HG03520 (cell line): ENCODE measurements at regions not wholly inside any gene's neighbourhood (a gene's known extent, or its start where the extent isn't known, plus 50 kb on each side); places are given as distances from the start of the nearest gene placed in this dataset.
A peak's percentile ranks its signal among the peaks of the same experiment; 100 is the strongest.
"Not testable (repeated sequence)": the region's sequence is repeated elsewhere in the genome, so short reads cannot be mapped to it uniquely, and the experiment has no call there.

Experiments
- ATAC-seq: cut with Tn5 transposase; IDR thresholded peaks from one replicate; pipeline ENCODE4 v1.9.1; 2021; ENCODE audit warnings: mild to moderate bottlenecking, moderate library complexity; ENCODE audit not compliant: unreplicated experiment

DNA sequence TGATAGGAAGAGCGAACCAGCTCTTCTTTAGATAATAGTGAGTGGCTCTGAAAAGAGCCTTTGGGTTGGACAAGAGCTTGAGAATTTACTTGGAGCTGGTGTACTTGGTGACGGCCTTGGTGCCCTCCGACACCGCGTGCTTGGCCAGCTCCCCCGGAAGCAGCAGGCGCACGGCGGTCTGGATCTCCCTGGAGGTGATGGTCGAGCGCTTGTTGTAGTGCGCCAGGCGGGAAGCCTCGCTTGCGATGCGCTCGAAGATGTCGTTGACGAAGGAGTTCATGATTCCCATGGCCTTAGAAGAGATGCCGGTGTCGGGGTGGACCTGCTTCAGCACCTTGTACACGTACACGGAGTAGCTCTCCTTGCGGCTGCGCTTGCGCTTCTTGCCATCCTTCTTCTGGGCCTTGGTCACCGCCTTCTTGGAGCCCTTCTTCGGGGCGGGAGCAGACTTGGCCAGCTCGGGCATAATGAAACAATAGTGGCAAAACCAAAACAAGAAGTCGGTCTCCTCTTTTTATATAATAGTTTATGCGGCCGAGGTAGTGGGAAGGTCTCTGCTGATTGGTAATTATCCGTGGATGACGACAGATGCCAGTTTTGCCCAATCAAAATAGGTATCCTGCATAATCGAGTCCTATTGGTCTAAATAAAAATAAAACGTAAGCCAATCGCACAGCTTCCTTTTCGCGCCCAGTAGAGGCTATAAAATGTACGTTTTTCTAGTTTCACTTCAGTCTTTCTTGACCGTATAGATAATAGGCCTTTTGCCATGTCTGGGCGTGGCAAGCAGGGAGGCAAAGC, 104.6 kb downstream of the OR2B2 start:
- peak; percentile 57 for ATAC-seq

DNA sequence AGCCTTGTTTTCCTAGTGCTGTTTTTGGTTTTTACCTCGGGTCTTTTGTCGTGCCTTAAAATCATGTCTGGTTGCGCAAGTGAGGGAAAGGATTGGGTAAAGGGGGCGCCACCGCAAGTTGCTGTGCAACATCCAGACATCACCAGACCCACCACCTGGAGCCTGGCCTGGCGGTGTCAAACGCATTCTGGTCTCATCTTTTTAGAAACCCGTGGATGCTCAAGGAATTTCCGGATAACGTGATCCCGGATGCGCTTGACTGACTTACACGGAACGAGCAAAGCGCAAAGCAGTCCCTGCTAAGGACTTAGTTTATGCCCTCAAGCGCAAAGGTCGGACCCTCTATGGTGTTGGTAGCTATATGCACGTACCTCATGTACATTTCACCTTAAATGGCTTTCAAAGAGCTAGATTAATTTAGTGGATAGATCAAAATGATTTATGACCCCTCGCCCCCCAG, 105.2 kb downstream of the OR2B2 start:
- no peak for ATAC-seq

DNA sequence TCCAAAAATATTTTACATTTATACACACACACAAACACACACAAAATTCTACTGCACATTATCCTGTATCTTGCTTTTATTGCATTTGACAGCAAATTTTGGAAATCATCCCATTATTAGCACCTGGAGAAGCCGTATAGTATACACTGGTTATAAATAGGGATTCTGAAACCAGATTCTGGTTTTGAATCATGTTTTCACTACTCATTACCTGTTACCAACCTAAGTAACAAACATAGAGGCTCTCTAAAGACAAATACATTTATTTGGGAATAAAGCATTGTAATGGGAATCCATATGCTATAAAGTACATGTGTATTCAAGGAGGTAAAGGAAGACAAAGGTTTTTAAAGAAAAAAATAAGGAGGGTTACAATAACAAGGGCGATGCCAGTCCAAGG, 106.8 kb downstream of the OR2B2 start:
- ATAC-seq, result no peak

DNA sequence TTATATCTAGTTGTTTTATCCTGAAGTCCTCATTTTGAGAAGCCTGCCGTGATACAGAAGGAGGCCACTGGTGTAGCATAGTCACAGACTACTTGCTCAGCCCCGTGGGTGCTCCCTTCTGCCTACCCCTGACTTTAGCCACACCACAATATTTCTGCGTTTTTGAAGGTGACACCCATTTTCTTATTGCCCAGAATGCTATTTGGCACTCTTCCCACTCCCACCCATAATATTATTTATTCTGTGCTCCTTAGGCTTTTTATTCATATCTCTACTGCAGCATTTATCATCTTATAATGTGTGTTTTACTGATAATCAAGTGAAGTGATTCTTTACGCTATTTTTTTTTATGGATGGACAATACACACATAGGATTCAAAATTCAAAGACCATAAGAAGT, 107.3 kb downstream of the OR2B2 start:
- no peak for ATAC-seq

DNA sequence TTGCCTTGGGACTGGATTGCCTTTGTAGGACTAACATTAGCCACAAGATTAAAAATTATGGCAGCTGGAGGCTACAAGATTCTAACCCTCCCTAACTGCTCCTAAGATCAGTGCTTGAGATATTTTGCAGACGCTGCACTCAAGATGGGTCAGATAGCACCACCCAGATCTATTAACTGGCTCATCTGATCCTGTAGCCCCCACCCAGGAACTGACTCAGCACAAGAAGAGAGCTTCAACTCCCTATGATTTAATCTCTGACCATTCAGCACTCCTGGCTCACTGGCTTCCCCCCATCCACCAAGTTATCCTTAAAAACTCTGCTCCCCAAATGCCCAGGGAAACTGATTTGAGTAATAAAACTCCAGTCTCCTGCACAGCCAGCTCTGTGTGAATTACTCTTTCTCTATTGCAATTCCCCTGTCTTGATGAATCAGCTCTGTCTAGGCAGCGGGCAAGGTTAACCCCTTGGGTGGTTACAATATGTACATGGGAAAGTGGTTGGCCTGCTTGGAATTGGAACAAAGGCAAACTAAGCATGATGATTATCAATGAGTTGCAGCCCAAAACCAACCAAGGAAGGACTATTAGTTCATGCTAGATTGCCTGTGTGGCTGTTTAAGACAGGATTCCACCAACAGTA, 111.3 kb downstream of the OR2B2 start:
- ATAC-seq, result no peak

DNA sequence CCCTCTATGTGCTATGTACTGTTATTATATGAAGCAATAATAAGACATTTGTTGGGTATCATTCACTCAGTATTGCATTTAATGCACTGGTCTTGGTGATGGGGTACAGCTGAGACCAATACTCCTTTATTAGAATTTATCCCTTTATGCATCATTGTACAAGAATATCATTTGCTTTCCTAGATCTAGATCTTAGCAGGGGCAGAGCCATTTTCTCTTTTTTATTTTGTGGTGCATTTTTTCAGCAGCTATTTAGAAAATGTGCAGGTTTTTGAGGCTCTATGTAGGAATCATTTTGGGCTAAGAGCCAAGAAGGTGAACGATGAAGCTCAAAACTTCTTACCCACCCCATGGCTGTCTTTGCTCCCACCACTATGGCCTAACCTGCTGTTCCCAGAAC, 114.2 kb downstream of the OR2B2 start:
- ATAC-seq, result no peak

DNA sequence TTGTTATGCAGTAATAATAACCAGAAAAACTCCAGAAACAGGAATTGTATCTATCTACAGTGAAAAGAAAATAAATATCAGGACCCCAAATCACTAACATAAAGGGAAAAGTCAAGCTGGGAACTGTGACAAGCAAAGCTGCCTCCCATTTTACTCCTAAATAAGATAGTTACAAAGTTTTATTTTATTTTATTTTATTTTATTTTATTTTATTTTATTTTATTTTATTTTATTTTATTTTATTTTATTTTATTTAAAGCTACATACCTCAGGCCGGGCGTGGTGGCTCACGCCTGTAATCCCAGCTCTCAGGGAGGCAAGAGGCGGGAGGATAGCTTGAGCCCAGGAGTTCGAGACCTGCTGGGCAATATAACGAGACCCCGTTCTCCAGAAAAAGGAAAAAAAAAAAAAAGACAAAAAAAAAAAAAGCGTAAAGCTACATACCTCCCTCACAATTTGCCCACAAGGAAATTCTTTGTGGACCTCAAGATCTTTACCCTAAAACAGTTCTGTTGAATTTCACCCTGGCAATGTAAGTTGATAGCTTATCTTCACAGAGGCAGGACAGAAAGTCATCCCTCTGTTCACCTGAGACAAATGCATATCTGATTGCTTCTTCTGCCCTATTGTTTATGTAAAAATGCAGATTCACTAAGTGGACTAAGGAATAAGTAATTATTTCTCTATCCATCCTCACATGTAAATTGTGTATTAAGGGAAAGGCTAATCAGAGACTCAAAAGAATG, 115.3 kb downstream of the OR2B2 start:
- ATAC-seq, result not testable (repeated sequence)

DNA sequence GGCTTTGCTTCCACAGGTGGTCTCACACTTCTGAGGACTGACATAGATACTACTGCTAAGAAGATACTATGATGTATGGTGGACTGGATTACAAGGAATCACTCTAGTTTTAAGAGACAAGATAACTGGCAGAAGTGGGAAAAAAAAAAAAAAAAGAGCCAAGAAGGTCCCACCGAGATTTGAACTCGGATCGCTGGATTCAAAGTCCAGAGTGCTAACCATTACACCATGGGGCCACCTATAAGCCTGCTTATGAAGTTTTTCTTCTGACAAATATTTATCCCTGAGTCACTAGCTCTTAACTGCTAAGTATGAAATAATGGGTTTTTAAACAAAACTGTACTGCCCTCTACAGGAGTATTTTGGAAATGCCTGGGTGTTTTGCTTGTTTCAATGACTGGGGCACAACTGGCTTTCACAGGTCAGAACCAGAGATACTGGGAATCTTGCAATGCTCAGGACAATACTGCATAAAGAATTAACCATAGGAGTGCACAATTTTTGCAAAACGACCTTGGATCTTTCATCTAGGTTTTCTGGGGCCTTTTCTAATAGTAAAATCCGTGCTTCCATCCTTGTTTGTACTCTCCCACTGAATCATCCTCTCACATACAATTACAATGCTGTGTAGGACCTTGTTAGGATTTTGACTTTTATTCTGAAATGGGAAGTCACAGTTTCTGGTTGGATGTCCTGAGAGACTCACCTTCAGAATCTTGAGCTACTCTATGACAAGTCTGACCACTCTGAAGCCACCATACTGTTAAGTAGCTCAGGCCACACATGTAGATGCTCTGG, 116.3 kb downstream of the OR2B2 start:
- peak; percentile 36 for ATAC-seq

DNA sequence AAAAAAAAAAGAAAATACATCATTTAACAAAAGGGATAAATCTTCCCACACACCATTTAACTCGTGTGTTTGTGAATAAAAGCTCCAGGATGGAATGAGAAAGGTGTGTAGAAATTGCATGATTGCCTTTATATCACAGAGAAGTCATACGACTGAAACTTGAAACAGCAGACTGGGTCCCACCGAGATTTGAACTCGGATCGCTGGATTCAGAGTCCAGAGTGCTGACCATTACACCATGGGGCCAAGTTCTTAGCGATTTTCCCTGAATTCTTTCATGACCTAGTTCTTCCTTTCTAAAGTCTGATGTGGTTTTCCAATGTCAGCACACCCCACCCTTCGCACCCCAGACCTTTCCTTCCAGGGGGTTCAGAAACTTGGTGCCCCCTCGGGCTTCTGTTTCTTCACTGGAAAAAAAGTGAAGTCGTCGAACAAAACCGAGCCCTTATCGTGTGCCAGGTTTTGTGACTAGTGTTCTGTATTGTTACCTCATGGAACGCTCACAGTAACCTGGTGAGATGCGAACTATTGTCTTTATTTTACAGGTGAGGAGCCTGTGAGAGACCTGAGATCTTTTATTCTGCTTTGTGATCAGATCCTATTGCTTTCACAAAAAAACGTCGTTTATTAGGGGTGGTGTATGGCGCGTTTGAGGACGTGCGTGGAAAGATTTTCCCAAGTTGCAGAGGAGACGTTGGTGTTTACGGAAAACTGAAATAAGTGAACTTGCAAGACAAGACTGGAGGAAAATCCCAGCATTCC, 120.8 kb downstream of the OR2B2 start:
- no peak for ATAC-seq

DNA sequence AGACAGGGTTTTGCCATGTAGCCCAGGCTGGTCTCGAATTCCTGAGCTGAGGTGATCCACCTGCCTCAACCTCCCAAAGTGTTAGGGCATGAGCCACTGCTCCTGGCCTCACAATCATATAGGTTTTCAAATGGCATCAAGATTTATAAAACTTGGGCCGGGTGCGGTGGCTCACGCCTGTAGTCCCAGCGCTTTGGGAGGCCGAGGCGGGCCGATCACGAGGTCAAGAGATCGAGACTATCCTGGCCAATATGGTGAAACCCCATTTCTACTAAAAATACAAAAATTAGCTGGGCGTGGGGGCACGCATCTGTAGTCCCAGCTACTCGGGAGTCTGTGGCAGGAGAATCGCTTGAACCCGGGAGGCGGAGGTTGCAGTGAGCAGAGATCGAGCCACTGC, 123.8 kb downstream of the OR2B2 start:
- ATAC-seq, result not testable (repeated sequence)

DNA sequence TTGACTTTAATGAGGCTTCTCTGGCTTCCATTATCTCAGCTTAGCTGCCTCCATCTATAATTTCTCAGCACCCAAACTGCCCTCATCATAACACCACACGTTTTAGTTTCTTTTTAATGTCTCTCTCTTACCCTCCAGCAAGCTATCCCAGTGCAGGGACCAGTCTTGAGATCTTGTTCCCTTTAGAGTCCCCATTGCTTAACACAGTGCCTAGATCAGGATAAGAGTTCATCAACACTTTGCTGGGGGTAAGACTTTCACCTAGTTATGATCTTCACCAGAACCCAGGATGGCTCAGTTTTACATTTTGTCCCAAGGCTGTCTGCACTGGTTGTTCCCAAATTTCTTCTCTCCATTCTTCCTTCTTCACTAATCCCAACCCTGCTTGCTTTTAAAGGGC, 126.1 kb downstream of the OR2B2 start:
- ATAC-seq, result no peak

DNA sequence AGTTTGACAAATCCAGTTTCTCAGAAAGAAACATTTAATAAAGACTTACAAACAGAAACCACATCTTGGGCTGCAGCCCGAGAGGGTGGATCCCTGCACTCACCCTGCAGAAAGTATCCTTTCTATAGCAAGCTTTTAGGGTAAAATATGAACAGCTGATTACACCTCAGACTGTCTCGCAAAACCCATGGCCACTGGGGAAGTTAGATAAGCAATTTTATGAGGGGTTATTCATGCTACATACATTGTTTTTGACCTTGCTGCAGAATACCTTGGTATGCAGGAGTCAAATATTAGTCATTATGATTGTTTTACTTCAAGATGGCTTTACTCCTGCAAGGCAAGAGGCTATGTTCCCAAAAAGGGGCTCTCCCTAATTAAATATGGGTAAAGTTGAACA, 126.9 kb downstream of the OR2B2 start:
- ATAC-seq, result no peak

DNA sequence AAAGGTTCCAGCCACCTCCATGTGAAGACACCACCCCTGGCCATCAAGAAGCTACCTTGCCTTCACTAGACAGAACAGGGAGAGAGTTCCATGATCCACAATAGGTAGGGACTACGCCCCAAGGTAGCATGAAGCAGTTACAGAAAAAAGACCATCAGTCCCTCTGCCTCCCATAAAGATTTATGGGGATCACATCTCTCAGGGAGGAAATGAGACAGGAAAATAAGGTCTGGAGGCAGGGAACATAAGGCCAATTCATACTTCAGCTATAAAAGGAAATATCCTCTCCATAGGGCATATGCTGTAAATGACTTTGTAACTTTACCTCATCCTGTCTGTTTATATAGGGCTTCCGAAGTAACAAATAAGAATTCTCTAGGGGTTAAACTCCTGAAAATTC, 129.4 kb downstream of the OR2B2 start:
- ATAC-seq, result no peak

DNA sequence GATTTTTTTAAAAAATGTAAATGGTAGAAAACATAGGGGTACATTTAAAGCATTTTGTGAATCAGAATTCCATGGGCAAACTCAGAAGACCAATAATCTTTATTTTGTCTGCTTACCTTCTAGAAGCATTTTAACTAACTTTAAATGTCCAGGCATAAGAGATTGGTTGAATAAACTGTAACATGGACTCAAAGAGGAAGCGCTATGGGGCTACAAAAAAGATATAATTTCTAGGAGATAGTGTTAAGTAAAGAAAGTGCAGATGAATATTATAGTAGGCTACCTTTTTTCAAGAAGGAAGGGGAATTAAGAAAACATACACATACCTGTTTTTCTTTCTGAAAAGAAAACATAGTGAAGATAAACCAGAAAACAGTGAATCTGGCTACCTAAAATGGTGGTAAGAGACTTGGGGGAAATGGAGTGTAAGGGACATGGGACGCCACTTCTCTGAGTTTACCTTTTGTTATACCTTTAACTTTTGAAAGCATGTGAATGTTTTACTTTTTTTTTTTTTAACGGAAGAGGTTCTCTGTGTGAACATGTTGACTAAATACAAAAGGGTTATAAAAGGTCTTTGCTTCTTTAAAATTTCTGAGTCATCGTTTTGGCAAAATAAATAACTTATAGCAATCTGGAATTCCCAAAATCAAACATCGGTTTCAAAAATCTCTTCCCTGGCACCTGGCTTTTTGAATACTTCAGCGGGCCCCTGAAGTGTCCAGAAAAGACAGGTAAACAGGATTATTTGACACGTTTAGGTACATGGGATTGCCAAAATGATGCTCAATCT, 133.4 kb downstream of the OR2B2 start:
- no peak for ATAC-seq

DNA sequence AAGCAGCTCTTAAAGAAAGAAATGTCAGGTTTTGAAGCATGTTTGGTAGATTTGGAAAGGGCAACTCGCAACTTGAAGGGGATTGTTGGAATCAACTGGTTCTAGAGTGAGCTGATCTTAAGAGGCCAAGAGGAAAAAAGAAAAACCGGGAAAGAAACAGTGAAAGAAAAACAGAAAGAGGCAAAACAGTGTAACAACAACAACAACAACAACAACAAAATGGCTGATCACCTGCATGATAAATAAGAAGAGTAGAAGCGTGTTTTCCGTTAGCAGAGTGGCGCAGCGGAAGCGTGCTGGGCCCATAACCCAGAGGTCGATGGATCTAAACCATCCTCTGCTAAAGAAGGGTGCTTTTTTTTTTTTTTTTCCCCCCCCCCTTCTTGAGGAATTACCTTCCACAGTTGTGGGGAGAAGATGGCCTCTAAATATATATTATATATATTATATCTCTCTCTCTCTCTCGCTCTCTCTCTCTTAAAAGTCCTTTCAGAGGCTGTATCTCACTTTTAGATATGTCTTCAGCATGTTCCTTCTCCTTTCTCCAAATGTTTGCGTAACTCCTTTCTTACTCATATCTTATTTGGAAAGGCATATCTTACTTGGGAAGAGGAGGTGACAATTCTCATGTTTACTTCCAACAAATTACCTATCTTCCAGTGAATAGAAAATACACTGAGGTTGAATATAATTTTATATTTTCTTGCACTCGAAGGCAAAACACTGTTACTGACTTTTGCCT, 134.4 kb downstream of the OR2B2 start:
- ATAC-seq, result no peak

DNA sequence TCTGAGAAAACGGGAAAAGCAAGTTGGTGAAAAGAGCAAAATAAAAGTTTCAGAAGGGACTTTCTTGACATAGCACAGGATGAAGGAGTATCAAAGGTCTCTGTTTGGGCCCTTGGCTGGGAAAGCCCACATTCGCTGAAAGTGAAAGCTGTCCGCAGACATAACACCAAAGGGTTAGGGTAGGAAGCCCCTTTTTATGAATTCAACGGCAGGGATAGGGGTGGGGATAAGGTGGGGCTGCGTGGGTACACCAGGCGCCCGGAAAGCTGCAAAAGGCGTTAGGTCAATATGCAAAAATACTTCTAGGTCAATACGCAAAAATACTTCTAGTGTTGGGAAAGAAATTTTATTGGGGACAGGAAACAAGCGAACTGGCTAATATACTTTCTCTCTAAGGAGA, 135.1 kb downstream of the OR2B2 start:
- no peak for ATAC-seq

DNA sequence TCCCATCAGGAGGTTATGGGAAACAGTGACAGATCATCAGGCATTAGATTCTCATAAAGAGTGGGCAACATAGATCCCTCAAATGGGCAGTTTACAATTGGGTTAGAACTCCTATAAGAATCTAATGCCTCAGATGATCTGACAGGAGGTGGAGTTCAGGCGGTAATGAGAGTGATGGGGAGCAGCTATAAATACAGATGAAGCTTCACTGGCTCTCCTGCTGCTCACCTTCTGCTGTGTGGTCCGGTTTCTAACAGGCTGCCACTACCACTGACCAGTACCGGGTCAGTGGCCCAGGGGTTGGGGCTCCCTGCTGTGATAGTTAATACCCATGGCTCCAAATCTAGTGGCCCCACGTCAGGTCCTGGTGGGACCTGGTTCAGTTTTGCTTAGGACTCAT, 135.7 kb downstream of the OR2B2 start:
- ATAC-seq, result no peak

DNA sequence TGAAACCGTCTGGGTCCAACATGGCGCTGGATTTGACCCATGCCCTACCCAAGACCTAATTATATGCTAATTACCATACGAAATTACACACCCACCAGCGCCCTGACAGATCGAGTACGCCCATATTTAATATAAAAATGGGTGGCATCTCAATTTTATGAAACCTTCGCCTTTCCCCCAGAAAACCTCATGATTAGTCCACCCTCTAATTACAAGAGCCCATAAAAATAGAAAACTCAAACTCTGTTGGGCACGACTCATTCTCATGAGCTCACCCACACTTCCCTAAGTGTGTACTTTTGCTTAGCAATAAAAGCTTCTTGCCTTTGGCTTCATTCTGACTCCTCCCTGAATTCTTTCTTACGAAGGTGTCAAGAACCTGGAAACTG, 136.4 kb downstream of the OR2B2 start:
- ATAC-seq, result no peak
